Mesothelial cell of epicardium (in vitro differentiated cells): ENCODE measurements at regions not wholly inside any gene's neighbourhood (a gene's known extent, or its start where the extent isn't known, plus 50 kb on each side); places are given as distances from the start of the nearest gene placed in this dataset.

Experiments used
- DNase-seq, 2 experiments: peaks; one replicate each; pipeline ENCODE4 v3.0.0; 2021; ENCODE audit warnings: low spot score in 2 of 2; ENCODE audit not compliant: unreplicated experiment in 2 of 2
- H3K27ac Mint-ChIP-seq: 2 replicates; pipeline ENCODE4 v1.8.0; 2021; ENCODE audit warnings: mixed read lengths
- H3K27me3 Mint-ChIP-seq: 2 replicates; pipeline ENCODE4 v1.8.0; 2021; ENCODE audit warnings: low read depth, mixed read lengths
- H3K36me3 Mint-ChIP-seq: 2 replicates; pipeline ENCODE4 v1.8.0; 2021; ENCODE audit warnings: mixed read lengths
- H3K4me1 Mint-ChIP-seq: 2 replicates; pipeline ENCODE4 v1.8.0; 2021; ENCODE audit warnings: mixed read lengths
- H3K4me3 Mint-ChIP-seq: 2 replicates; pipeline ENCODE4 v1.8.0; 2021; ENCODE audit warnings: mild to moderate bottlenecking, moderate library complexity, mixed read lengths
- H3K9me3 Mint-ChIP-seq: 2 replicates; pipeline ENCODE4 v1.8.0; 2021; ENCODE audit warnings: mixed read lengths
- TF ChIP-seq, protein P1 (sequence below): fragments of 200-600 bp; sonication (generic); IDR thresholded peaks from one replicate; pipeline ENCODE4 v1.5.0; 2021; ENCODE audit warnings: antibody characterized with exemption; ENCODE audit not compliant: unreplicated experiment

- Mint-ChIP-seq H3K4me3 (no peak overlapping the region), H3K27me3 (no peaks in the 10 kb centered on the region), H3K9me3 (no peaks in the 10 kb centered on the region), H3K27ac (no peak overlapping the region), H3K4me1 (peaks cover 38% of the 10 kb centered on the region), H3K36me3 (no peaks in the 10 kb centered on the region)
- DNase-seq = no peak
- TF ChIP-seq, protein P1, sequence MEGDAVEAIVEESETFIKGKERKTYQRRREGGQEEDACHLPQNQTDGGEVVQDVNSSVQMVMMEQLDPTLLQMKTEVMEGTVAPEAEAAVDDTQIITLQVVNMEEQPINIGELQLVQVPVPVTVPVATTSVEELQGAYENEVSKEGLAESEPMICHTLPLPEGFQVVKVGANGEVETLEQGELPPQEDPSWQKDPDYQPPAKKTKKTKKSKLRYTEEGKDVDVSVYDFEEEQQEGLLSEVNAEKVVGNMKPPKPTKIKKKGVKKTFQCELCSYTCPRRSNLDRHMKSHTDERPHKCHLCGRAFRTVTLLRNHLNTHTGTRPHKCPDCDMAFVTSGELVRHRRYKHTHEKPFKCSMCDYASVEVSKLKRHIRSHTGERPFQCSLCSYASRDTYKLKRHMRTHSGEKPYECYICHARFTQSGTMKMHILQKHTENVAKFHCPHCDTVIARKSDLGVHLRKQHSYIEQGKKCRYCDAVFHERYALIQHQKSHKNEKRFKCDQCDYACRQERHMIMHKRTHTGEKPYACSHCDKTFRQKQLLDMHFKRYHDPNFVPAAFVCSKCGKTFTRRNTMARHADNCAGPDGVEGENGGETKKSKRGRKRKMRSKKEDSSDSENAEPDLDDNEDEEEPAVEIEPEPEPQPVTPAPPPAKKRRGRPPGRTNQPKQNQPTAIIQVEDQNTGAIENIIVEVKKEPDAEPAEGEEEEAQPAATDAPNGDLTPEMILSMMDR = no peak
Measured at GRCh38 chr20:12596863-12597262, 411.9 kb upstream of the SPTLC3 start.

GRCh38 chr20:12597551-12597950, 411.2 kb upstream of the SPTLC3 start:
- H3K4me1 Mint-ChIP-seq = peaks cover 34% of the 10 kb centered on the region
- H3K9me3 Mint-ChIP-seq = no peaks in the 10 kb centered on the region
- TF ChIP-seq, protein P1 = no peak
- no peak for DNase-seq
- H3K27ac Mint-ChIP-seq = peak overlapping the region; percentile 54
- no peak overlapping the region for H3K4me3 Mint-ChIP-seq
- no peaks in the 10 kb centered on the region for H3K36me3 Mint-ChIP-seq
- no peaks in the 10 kb centered on the region for H3K27me3 Mint-ChIP-seq

GRCh38 chr20:12598894-12599293, 409.9 kb upstream of the SPTLC3 start:
- no peaks in the 10 kb centered on the region for H3K9me3 Mint-ChIP-seq
- H3K27me3 Mint-ChIP-seq = no peaks in the 10 kb centered on the region
- no peak overlapping the region for H3K4me3 Mint-ChIP-seq

DNA sequence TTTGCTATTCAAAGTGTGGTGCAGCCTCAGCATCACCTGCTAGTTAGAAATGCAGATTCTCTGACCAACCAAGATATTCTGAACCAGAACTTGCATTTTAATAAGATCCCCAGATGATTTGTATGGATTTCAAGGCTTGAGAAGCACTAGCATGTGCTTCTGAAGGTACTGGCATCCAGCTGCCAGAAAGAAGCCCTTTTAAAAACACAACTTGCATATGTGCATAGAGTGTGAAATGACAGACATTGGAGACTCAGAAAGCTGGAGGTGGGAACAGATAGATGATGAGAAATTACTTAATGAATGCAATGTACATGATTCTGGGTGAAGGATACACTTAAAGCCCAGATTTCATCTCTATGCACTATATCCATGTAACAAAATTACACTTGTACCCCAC, 409.3 kb upstream of the SPTLC3 start:
- TF ChIP-seq, protein P1 = no peak
- H3K36me3 Mint-ChIP-seq = no peaks in the 10 kb centered on the region
- DNase-seq = no peak
- peaks cover 26% of the 10 kb centered on the region for H3K4me1 Mint-ChIP-seq
- H3K27me3 Mint-ChIP-seq = no peaks in the 10 kb centered on the region
- no peaks in the 10 kb centered on the region for H3K9me3 Mint-ChIP-seq
- no peak overlapping the region for H3K27ac Mint-ChIP-seq
- no peak overlapping the region for H3K4me3 Mint-ChIP-seq

More at GRCh38 chr20:12598894-12599293, 409.9 kb upstream of the SPTLC3 start:
- peaks cover 28% of the 10 kb centered on the region for H3K4me1 Mint-ChIP-seq
- TF ChIP-seq, protein P1 = no peak
- DNase-seq = no peak
- no peaks in the 10 kb centered on the region for H3K36me3 Mint-ChIP-seq
- peak overlapping the region; percentile 23 for H3K27ac Mint-ChIP-seq

- no peak overlapping the region for H3K27ac Mint-ChIP-seq
- H3K4me1 Mint-ChIP-seq = no peaks in the 10 kb centered on the region
- no peak for DNase-seq
- no peaks in the 10 kb centered on the region for H3K36me3 Mint-ChIP-seq
- no peaks in the 10 kb centered on the region for H3K27me3 Mint-ChIP-seq
- H3K9me3 Mint-ChIP-seq = no peaks in the 10 kb centered on the region
- H3K4me3 Mint-ChIP-seq = no peak overlapping the region
- TF ChIP-seq, protein P1 = no peak
Measured at GRCh38 chr20:12605751-12606150, 403.0 kb upstream of the SPTLC3 start.

GRCh38 chr20:12610871-12611270, 397.9 kb upstream of the SPTLC3 start:
- Mint-ChIP-seq H3K9me3 (peaks cover 10% of the 10 kb centered on the region), H3K27ac (no peak overlapping the region), H3K4me1 (no peaks in the 10 kb centered on the region), H3K4me3 (no peak overlapping the region), H3K36me3 (no peaks in the 10 kb centered on the region), H3K27me3 (no peaks in the 10 kb centered on the region)
- no peak for DNase-seq
- TF ChIP-seq, protein P1 = no peak
